Astrocyte (in vitro differentiated cells and primary cell): ENCODE measurements at regions not wholly inside any gene's neighbourhood (a gene's known extent, or its start where the extent isn't known, plus 50 kb on each side); places are given as distances from the start of the nearest gene placed in this dataset.

Experiments used
- CTCF ChIP-seq: IDR thresholded peaks from 2 replicates; pipeline ENCODE4 v1.5.1; 2011; ENCODE audit warnings: low read depth, mild to moderate bottlenecking, inconsistent platforms, low read length, moderate library complexity; ENCODE audit not compliant: insufficient read depth
- EZH2 ChIP-seq: IDR thresholded peaks from 2 replicates; pipeline ENCODE4 v1.6.1; 2012; ENCODE audit warnings: mild to moderate bottlenecking, low read length, inconsistent platforms; ENCODE audit not compliant: insufficient read depth

DNA sequence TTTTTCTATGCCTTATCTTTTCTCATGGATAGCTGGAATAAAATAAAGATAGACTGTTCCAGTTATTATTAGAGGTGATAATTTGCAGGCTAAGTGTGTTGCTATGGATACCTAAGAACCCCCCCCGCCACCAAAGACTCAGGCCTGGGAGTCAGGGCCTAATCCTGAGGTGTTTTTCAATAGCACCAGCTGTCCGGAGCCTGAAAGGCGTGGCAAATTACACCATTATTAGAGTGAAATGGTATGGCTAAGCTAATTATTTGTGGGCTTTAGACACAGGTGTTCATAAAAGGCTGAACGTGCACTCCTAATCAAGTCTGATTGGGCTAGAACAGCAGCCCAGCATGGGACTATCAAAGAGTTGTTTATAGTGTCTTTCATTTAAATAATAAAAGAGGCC lies 293.2 kb upstream of the DCC start:
- TF ChIP-seq CTCF (no peak), EZH2 (no peak)
